ENCODE measurements at regions not wholly inside any gene's neighbourhood (a gene's known extent, or its start where the extent isn't known, plus 50 kb on each side); places are given as distances from the start of the nearest gene placed in this dataset.

DNA sequence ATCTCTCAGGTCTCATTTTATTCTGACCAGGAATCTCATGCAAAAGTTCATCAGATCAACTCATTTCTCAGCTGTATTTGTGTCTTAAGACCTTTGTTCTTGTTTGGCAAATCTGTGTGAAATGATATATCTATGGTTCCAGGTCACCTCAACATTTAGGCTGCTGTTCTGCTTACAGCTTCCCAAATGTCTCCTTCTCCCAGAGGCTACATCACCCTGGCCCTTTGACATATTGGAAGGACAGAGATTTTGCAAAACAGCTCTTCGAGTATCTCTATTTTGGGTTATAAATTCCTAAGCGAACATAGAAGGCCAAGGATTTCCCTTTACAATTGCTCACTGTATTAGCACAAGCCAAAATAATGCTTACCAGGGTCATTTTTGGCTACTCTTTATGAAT lies 57.5 kb upstream of the GIMD1 start:
- no peaks in the 10 kb centered on the region for H3K27me3 ChIP-seq (ENCODE audit: control insufficient read depth, insufficient read depth, low read length)
- no peaks in the 10 kb centered on the region for H3K36me3 ChIP-seq (ENCODE audit: control insufficient read depth, insufficient read depth, low read length)
- no peak overlapping the region for H3K4me3 ChIP-seq (ENCODE audit: low read depth, low read length)
- H2AFZ ChIP-seq: no peak overlapping the region
- no peaks in the 10 kb centered on the region for H3K79me2 ChIP-seq
- H3K4me2 ChIP-seq (ENCODE audit: low read length): no peak overlapping the region
- no peaks in the 10 kb centered on the region for H3K9me3 ChIP-seq (ENCODE audit: control insufficient read depth, low read length)
- TF ChIP-seq, protein P1, sequence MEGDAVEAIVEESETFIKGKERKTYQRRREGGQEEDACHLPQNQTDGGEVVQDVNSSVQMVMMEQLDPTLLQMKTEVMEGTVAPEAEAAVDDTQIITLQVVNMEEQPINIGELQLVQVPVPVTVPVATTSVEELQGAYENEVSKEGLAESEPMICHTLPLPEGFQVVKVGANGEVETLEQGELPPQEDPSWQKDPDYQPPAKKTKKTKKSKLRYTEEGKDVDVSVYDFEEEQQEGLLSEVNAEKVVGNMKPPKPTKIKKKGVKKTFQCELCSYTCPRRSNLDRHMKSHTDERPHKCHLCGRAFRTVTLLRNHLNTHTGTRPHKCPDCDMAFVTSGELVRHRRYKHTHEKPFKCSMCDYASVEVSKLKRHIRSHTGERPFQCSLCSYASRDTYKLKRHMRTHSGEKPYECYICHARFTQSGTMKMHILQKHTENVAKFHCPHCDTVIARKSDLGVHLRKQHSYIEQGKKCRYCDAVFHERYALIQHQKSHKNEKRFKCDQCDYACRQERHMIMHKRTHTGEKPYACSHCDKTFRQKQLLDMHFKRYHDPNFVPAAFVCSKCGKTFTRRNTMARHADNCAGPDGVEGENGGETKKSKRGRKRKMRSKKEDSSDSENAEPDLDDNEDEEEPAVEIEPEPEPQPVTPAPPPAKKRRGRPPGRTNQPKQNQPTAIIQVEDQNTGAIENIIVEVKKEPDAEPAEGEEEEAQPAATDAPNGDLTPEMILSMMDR (IDR thresholded peaks at IDR 0.05): no peak
- H3K9ac ChIP-seq: no peak overlapping the region
- H3K27ac ChIP-seq: no peak overlapping the region
- no peaks in the 10 kb centered on the region for H3K4me1 ChIP-seq

- no peaks in the 10 kb centered on the region for H3K79me2 ChIP-seq
- H3K4me2 ChIP-seq (ENCODE audit: low read length): no peak overlapping the region
- H3K4me3 ChIP-seq (ENCODE audit: low read depth, low read length): no peak overlapping the region
- H3K27me3 ChIP-seq (ENCODE audit: control insufficient read depth, insufficient read depth, low read length): no peaks in the 10 kb centered on the region
- no peak overlapping the region for H3K9ac ChIP-seq
- H3K9me3 ChIP-seq (ENCODE audit: control insufficient read depth, low read length): no peaks in the 10 kb centered on the region
- no peaks in the 10 kb centered on the region for H3K36me3 ChIP-seq (ENCODE audit: control insufficient read depth, insufficient read depth, low read length)
- H3K4me1 ChIP-seq: no peaks in the 10 kb centered on the region
- no peak overlapping the region for H3K27ac ChIP-seq
- TF ChIP-seq, protein P1 (IDR thresholded peaks at IDR 0.05): no peak
- no peak overlapping the region for H2AFZ ChIP-seq
Observed at GRCh38 chr4:106425576-106425975, 57.0 kb upstream of the GIMD1 start.

DNA sequence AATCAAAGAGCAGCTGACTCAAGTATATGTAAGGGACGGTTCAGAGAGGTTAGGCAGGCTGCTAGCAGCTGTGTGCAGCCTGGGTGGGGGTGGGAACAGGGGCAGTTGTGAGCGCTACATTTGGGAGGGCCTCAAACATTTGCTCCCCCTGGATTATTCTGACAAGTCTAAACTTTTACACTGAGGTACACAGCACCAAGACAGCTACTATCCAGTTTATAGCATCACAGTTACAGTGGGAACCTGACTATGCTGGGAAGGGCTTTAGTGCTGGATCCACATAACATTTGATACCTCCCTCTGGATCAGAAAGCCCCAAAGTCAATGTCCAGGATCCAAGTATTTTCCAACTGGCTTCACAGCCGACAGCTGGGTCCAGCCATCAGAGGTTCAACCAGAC lies 55.8 kb upstream of the GIMD1 start:
- no peak overlapping the region for H3K4me2 ChIP-seq (ENCODE audit: low read length)
- no peak overlapping the region for H2AFZ ChIP-seq
- H3K36me3 ChIP-seq (ENCODE audit: control insufficient read depth, insufficient read depth, low read length): no peaks in the 10 kb centered on the region
- H3K27me3 ChIP-seq (ENCODE audit: control insufficient read depth, insufficient read depth, low read length): no peaks in the 10 kb centered on the region
- H3K27ac ChIP-seq: no peak overlapping the region
- no peaks in the 10 kb centered on the region for H3K9me3 ChIP-seq (ENCODE audit: control insufficient read depth, low read length)
- no peaks in the 10 kb centered on the region for H3K4me1 ChIP-seq
- H3K79me2 ChIP-seq: no peaks in the 10 kb centered on the region
- TF ChIP-seq, protein P1 (IDR thresholded peaks at IDR 0.05): no peak
- no peak overlapping the region for H3K4me3 ChIP-seq (ENCODE audit: low read depth, low read length)
- H3K9ac ChIP-seq: no peak overlapping the region

- no peaks in the 10 kb centered on the region for H3K4me1 ChIP-seq
- no peak overlapping the region for H3K4me3 ChIP-seq (ENCODE audit: low read depth, low read length)
- TF ChIP-seq, protein P1 (IDR thresholded peaks at IDR 0.05): no peak
- no peaks in the 10 kb centered on the region for H3K27me3 ChIP-seq (ENCODE audit: control insufficient read depth, insufficient read depth, low read length)
- no peak overlapping the region for H3K4me2 ChIP-seq (ENCODE audit: low read length)
- no peaks in the 10 kb centered on the region for H3K9me3 ChIP-seq (ENCODE audit: control insufficient read depth, low read length)
- H3K9ac ChIP-seq: no peak overlapping the region
- H3K79me2 ChIP-seq: no peaks in the 10 kb centered on the region
- H3K36me3 ChIP-seq (ENCODE audit: control insufficient read depth, insufficient read depth, low read length): no peaks in the 10 kb centered on the region
- H2AFZ ChIP-seq: no peak overlapping the region
- H3K27ac ChIP-seq: no peak overlapping the region
Observed at GRCh38 chr4:106423791-106424190, 55.2 kb upstream of the GIMD1 start.

GRCh38 chr4:106422766-106423165 lies 54.2 kb upstream of the GIMD1 start:
- Histone ChIP-seq H3K9me3 (ENCODE audit: control insufficient read depth, low read length) (no peaks in the 10 kb centered on the region), H3K4me1 (no peaks in the 10 kb centered on the region), H3K4me2 (ENCODE audit: low read length) (no peak overlapping the region), H3K36me3 (ENCODE audit: control insufficient read depth, insufficient read depth, low read length) (no peaks in the 10 kb centered on the region), H2AFZ (no peak overlapping the region), H3K27me3 (ENCODE audit: control insufficient read depth, insufficient read depth, low read length) (no peaks in the 10 kb centered on the region), H3K9ac (no peak overlapping the region), H3K27ac (no peak overlapping the region), H3K4me3 (ENCODE audit: low read depth, low read length) (no peak overlapping the region), H3K79me2 (no peaks in the 10 kb centered on the region)
- TF ChIP-seq, protein P1 (IDR thresholded peaks at IDR 0.05): no peak

Measured in parathyroid adenoma (tissue), 2 donors.